A172 (cell line): ENCODE measurements at regions not wholly inside any gene's neighbourhood (a gene's known extent, or its start where the extent isn't known, plus 50 kb on each side); places are given as distances from the start of the nearest gene placed in this dataset.
"Not testable (repeated sequence)": the region's sequence is repeated elsewhere in the genome, so short reads cannot be mapped to it uniquely, and the experiment has no call there.

Experiments used
- DNase-seq: peaks from one replicate; pipeline ENCODE4 v3.0.0-alpha.2; 2015; ENCODE audit warnings: low spot score

DNA sequence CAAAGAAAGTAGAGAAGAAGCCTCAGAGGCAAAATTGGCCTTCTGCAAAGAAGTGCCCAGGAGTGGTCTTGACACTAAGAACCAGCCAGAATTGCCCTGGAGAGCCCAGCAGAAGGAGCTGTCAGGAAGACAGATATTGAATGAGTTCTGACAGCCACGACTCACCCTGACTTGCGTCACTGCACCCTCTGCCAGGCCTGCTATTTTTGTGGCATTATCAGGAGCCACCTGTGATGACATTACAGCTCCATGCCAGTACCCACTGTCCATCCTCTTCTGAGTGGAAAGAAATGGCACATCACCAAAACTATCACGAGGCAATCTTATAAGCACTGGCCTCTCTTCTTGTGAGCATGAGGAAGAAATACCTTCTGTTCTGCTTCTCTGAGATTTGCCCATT lies 67.7 kb downstream of the SMIM20 start:
- DNase-seq, result no peak

DNA sequence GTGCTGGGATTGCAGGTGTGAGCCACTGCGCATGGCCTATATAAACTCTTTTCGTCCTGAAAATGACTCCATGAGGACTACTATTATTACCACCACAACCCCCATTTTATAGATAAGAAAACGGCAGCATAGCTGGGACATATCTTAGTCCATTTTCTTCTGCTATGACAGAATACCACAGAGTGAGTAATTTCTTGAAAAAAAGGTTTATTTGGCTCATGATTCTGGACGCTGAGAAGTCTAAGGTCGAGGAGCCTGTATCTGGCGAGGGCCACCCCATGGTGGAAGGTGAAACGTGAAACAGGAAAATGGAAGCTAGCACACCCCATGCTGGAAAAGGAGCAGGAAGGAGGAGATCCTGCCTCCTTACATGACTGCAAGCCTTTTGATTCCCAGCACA lies 68.9 kb downstream of the SMIM20 start:
- no peak for DNase-seq

DNA sequence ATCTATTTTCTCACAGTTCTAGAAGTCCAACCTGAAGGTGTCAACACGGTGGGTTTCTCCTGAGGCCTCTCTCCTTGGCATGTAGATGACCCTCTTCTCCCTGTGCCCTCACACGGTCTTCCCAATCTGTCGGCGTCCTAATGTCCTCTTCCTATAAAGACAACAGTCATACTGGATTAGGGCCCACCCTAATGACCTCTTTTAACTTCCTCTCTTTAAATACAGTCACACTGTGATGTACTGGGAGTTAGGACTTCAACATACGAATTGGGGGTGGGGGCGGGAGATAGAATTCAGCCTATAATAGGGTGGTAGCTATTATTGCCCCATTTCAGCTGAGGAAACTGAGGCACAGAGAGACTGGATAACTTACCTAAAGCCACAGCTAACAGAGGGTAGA lies 70.2 kb downstream of the SMIM20 start:
- no peak for DNase-seq

DNA sequence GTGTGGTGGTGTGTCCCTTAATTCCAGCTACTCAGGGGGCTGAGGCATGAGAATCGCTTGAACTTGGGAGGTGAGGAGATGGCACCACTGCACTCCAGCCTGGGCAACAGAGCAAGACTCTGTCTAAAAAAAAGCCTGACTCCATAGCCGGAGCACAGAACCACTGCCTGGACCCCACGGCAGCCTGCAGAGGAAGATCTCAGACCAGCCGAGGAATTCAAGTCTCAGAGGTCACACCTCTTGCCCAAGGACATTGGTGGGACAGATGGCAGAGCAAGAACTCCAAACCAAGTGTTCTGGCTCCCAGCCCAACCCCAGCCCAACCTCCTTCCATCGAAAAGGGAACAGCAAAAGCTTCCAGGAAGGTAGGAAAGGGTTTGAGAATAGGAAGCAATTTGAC lies 70.8 kb downstream of the SMIM20 start:
- no peak for DNase-seq

DNA sequence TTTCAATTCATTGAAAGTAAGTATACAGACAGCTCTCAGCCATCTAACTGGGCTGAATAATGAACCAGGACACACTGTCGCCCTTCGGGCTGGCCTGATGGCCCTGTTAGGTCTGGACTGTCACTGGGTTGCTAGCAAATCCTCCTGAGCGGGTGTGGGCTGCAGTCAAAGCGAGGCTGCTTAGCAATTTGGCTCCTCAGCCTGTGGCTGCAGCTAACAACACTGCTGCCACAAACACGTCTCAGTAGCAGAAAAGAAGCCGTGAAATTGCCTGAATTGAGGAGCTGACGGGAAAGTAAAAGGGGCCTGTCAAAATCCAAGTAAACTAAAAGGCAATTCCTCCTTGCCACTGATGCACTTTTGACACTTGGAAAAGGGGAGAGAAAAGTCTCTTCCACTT lies 72.8 kb downstream of the SMIM20 start:
- no peak for DNase-seq

DNA sequence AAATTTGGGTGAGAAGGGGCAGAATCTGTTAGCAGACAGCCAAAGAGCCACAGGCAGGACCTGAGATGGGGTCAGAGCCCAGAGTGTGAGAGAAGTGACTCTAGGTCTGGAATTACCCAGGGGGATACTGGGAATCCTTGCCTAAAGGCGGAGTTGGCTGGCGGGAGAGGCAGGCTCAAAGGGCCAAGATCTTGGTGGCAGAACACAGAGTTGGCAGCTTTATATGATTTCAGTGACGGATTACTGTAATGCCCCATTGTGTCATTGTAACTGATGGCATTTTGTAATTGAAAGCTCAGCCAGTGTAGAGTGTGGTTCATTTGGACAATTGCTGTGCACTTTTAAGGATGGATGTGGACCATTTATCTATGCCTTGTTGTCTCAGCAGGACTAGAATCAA lies 77.3 kb downstream of the SMIM20 start:
- DNase-seq, result no peak

DNA sequence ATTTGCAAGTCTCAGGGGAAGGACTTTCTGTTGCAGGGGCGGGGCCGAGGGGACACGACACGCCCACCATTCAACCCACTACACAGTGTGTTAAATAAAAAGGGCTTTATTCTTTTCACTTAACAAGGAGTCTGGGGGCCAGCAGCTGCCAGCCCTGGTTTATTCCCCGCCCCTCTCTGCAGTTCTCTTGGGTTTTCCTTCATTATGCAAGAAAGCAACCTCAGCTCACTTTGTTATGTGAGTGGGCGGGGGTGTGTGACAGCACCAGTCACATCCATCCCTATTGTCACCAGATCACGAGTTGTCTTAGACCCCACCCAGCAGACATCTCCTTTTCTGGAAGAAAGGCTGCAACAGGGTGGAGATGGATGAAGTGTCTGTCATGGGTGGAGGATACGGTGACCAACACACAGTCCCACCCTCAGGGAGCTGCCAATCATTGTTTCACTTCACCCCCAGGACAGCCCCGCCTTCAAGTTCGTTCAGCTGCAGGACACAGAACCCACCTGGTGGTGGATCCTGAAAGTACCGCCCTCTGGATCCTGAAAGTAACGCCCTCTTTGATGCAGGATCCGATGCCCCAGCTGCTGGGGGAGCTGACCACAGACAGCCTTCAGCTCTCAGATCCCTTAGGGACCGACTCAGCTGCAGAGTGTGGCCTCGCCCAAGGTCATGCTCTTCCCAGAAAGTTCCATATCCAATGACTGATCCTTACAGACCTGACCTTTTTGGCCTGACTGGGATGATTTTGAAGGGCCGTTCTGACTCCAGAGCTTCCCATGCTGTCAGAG lies 79.6 kb downstream of the SMIM20 start:
- peak; percentile 25 for DNase-seq

DNA sequence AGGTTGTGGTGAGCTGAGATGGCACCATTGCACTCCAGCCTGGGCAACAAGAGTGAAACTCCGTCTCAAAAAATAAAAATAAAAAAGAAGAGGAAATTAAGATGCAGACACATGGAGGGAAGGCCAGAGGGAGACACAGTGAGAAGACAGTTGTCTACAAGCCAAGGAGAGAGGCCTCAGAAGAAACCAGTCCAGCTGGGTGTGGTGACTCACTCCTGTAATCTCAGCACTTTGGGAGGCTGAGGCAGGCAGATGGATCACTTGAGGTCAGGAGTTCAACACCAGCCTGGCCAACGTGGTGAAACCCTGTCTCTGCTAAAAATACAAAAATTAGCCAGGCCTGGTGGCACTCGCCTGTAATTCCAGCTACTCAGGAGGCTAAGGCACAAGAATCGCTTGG lies 80.6 kb downstream of the SMIM20 start:
- not testable (repeated sequence) for DNase-seq

DNA sequence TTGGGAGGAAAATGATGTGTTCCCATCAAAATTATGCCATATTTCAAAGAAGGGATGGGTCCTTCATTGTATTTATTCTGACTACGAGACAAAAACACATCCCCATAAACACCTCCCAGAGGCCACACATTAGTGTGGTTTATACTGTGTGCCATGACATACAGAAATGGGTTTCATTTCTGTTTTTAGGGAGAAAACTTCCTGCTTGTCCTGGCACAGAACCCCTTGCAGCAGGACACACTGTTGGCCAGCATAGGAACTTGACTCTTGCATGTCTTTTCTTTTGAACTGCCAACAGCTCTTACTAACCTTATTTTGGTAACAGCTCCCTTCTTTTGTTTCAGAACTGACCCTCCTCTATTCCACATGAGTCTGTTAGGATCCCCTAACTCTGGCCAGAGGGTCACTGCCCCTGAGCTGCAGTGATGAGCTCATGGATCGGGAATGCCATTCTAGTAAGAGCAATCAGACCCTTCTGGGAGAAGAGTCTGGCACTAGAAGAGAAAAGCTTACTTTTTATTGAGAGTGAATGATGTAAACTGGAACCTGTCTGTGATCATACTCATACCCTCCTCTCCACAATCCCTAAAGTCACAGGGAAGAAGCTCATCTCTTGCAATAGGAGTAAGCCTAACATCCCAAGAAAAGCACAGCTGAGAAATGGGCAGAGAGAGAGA lies 86.4 kb downstream of the SMIM20 start:
- DNase-seq, result no peak

DNA sequence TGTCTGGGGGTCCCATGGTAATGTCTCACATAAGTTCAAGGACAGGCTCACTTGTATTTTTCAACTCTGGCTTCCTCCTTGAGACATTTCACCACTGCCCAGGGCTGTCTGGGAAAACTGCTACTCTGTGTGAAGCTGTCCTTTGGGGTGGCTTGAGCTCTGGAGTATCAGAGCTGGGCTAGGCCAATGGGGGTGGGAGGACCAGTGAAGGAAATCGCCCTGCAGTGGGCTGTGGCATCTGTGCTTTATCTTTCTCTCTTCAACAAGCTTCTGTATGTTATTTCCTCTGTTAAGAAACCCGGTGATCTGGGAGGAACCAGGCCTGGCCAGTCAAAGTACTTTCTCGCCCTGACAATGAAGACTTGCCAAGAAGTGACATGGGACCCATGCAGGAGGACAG lies 87.4 kb downstream of the SMIM20 start:
- DNase-seq, result no peak

DNA sequence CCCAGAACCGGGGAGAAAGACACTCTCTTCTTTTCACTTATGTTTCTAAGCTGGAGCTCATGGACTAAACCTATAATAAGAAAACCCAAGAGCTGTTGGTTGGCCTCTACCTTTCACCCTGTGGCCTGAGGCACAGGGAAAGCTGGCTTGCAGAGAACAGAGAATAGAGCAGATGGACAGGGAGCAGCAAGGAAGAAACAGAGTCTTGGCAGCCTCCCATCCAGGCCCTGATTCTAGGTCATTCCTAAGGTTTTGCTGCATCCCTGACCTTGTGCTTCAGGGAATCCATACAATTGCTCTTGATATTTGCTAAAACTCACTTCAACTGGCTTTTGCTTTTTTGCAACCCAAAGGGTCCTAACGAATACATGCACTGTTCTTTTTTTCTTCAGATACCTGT lies 87.8 kb downstream of the SMIM20 start:
- DNase-seq, result no peak

DNA sequence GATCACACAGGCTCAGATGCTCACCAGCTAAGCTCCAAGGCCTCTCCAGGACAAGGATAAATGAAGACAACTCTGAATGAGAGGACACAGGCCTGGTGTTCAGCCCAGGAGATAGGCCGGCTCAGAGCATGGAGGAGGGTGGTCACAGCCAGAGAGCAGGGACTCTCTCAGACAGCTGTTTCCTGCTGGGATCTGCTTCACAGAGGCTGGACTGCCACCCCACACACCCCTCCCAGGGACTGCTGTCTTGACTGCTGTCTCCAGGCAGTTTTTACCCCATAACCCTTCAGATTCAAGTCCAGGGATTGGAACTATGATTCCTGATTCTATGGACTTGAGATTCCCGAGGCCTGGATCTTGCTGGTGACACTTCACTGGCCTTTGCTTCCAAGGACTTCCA lies 89.0 kb downstream of the SMIM20 start:
- no peak for DNase-seq

DNA sequence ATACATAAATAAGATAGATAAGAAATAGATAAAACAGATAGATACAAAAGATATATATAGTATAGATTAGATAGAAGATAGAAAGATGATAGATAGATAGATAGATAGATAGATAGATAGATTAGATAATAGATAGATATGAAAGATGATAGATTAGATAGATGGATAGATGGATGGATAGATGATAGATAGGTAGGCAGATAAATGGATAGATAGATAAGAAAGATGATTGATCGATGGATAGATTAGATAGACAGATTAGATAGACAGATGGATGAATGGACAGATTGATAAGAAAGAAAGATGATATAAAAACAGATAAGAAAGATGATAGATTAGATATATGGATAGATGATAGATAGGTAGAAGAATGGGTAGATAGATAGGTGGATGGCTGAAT lies 90.3 kb downstream of the SMIM20 start:
- DNase-seq, result no peak

DNA sequence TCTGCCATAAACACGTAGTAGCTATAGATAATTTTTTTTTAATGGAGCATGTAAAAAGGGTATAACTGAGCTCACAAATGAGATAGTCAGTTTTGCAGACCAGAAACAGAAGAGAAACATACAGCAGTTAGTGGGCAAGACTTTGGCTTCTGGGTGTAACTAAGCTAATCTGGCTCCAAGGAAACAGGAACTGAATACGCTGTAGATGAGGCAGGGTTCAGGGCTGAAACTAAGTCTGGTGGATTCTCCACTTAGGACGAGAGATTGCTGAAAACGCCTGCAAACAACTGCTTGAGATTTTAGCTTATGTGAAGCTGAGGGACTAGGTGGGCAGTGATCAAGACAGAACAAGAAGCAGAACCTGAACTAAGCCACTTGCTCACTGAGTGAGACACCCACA lies 91.7 kb downstream of the SMIM20 start:
- no peak for DNase-seq

DNA sequence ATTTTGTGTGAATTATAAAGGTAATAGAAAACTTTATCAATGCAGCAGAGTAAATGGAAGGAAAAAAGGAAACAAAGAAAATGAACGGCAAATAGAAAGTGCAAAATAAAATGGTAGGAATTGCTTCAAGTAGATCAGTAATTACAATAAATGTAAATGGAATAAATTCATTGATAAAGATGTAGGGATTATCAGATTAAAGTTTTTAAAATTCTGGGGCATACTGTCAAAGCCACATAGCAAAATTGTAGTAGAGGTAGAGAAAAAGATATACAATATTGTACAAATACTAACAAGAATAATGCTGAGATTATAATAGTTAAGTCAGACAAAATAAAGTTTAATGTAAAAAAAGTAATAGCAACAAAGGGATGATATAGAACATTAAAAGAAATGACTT lies 94.7 kb downstream of the SMIM20 start:
- no peak for DNase-seq

DNA sequence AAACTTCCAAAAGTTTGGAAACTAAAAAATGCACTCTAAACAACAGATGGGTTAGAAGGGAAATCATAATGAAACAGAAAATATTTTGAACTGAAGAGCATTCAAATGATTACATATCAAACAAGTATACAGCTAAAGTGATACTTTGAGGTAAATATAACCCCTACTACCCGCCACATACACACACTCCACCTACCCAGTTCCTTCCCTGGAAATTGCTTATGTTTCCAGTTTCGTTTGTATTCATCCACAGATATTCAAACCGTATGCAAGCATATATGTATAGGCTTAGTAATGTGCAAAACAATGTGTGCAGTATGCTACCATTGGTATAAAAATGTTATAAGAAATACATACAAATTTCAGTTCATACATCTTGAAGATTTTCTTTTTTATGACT lies 95.5 kb downstream of the SMIM20 start:
- DNase-seq, result no peak

DNA sequence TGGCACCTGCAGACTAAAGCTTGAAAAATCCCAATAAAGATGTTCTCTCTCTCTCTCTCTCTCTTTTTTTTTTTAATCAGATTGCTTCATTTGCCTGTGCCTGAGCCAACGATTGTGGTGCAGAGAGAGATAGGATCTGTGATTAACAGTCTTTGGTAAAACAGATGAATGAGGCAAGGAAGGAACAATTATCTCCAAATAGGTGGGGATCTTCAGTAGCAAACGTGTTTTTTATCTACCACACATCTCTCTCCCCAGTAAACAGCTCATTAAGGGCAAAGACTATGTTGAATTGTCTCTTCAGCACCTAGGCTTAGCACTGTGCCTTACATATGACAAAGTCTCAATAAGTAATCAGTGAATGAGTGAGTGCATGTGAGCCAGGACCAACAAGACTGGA lies 96.3 kb downstream of the SMIM20 start:
- DNase-seq, result no peak

DNA sequence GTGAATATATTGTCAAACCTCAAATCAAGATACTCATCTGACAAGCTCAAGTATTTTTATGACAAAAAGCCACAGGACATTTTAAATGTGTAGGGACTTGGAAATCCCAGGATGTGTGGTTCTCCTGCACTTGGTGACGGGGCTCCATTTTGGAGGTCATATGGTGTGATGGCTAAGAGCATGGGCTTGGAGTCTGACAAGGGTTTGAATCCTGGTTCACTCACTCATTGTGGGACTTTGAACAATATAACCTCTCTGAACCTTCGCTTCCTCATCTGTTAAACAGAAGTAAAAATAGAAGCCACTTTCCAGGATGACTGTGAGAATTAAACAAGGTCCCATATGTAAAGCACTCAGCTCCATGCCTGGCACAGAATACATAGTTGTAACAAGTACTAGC lies 99.6 kb downstream of the SMIM20 start:
- DNase-seq, result no peak

DNA sequence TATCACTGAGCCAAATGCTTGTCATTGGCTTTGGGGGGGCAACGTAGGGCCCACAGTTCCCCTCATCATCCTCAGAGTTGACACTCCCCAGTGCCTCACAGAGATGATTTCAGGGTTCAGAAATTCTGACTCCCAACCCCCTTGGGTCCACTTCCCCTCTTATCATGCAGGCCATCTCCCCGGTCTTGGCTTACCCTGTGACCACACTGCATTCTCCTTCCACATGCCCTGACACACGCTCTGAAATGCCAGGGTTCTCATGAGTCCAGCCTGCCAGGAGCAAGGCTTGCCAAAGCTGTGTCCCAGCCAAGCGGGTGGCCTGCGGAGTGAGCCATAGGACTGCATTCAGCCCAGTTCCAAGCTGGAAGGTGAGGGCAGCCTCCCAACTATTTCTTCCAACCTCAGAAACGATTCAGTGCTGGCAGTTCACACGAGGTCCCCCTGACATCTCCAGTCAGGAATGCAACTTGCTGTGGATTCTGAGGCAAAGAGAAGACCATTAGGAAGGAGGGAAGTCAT lies 101.2 kb downstream of the SMIM20 start:
- DNase-seq, result no peak

DNA sequence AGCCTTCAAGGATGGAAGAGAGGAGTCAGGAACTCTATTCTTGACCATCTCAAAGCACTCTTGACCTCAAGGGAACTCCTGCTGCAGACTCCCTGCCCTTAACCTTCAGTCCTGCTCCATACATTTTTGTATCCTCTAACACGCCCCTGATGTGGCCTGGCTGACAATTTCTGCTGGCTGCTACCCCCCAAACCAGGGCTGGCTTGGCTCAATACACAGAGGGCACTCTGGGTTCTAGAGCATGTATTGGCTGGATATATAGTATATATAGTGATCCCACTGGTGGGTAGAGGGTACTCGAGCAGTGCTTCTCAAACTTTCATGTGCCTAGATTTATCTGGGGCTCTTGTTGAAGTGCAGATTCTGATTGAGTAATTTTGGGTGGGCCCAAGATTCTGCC lies 101.9 kb downstream of the SMIM20 start:
- no peak for DNase-seq

DNA sequence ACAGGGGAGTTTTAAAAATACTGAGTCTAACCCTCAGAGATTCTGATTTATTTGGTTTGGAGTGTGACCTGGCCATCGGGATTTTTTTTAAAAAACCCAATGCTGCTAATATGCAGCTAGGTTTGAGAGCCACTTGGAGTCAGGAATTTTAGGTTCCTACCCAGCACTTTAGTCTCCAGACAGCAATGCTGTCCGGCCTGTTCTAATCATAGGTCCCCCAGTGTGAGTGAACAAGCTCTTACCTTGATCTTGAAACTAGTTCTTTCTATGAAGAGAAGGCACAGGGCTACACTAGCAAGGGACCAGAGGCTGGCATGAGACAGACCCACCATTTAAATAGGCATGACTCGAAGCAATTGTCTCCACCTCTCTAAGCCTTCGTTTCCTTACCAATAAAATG lies 103.5 kb downstream of the SMIM20 start:
- DNase-seq, result no peak

DNA sequence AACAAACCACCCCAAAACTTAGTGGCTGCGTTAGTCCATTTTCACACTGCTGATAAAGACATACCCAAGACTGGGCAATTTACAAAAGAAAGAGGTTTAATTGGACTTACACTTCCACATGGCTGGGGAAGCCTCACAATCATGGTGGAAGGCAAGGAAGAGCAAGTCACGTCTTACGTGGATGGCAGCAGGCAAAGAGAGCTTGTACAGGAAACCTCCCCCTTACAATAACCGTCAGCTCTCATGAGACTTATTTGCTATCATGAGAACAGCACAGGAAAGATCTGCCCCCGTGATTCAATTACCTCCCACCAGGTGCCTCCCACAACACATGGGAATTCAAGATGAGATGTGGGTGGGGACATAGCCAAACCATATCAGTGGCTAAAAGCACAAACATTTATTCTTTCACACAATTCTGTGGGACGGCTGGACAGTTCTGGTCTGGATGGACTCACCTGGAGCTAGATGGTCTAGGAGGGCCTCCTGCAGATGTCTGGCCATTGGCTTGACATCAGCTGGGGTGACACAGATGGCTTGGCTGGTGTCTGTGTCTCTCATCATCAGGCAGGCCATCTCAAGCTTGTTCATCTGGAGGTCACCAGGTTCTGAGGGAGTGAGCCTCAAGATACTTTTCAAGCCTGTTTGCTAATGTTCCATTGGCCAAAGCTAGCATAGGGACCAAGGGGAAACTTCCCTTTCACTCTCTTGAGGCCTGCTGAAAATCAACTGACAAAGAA lies 104.1 kb downstream of the SMIM20 start:
- not testable (repeated sequence) for DNase-seq
